H9 (cell line): ENCODE measurements at regions not wholly inside any gene's neighbourhood (a gene's known extent, or its start where the extent isn't known, plus 50 kb on each side); places are given as distances from the start of the nearest gene placed in this dataset.

Source experiments
- DNase-seq: peaks from one replicate; pipeline ENCODE4 v3.0.0-alpha.2; 2017
- H2AFZ ChIP-seq: one replicate; pipeline ENCODE4 v1.6.1; 2013; ENCODE audit warnings: mild to moderate bottlenecking, low read length, control low read depth, moderate library complexity
- H2AK5ac ChIP-seq: 2 replicates; pipeline ENCODE4 v1.6.1; 2013; ENCODE audit warnings: low read length, control low read depth, mixed read lengths; ENCODE audit not compliant: insufficient read length
- H2BK120ac ChIP-seq: one replicate; pipeline ENCODE4 v1.6.1; 2013; ENCODE audit warnings: low read depth, mild to moderate bottlenecking, low read length, control low read depth, inconsistent platforms; ENCODE audit not compliant: poor library complexity, severe bottlenecking
- H2BK12ac ChIP-seq: 2 replicates; pipeline ENCODE4 v1.6.1; 2013; ENCODE audit warnings: low read length, control low read depth, mixed read lengths, low read depth; ENCODE audit not compliant: insufficient read length
- H2BK15ac ChIP-seq: 2 replicates; pipeline ENCODE4 v1.6.1; 2013; ENCODE audit warnings: low read depth, low read length, control low read depth
- H2BK20ac ChIP-seq: one replicate; pipeline ENCODE4 v1.6.1; 2013; ENCODE audit warnings: low read depth, mild to moderate bottlenecking, low read length, control low read depth, inconsistent platforms; ENCODE audit not compliant: poor library complexity, severe bottlenecking
- H2BK5ac ChIP-seq: 2 replicates; pipeline ENCODE4 v1.6.1; 2013; ENCODE audit warnings: low read length, control low read depth, mixed read lengths; ENCODE audit not compliant: insufficient read length
- H3K14ac ChIP-seq: 2 replicates; pipeline ENCODE4 v1.6.1; 2013; ENCODE audit warnings: low read length, control low read depth; ENCODE audit not compliant: insufficient read depth
- H3K18ac ChIP-seq: 2 replicates; pipeline ENCODE4 v1.6.1; 2013; ENCODE audit warnings: low read depth, mild to moderate bottlenecking, mixed read lengths, low read length, control low read depth; ENCODE audit not compliant: insufficient read length
- H3K23ac ChIP-seq: 2 replicates; pipeline ENCODE4 v1.6.1; 2013; ENCODE audit warnings: low read length, control low read depth, mixed read lengths, low read depth; ENCODE audit not compliant: insufficient read length
- H3K23me2 ChIP-seq: 2 replicates; pipeline ENCODE4 v1.6.1; 2013; ENCODE audit warnings: low read depth, mild to moderate bottlenecking, mixed read lengths, low read length, control low read depth; ENCODE audit not compliant: insufficient read length, poor library complexity, severe bottlenecking
- H3K27ac ChIP-seq: 2 replicates; pipeline ENCODE4 v1.5.1; 2013; ENCODE audit warnings: low read length, control low read depth, mixed read lengths, low read depth; ENCODE audit not compliant: insufficient read length
- H3K27me3 ChIP-seq: 2 replicates; pipeline ENCODE4 v1.6.1; 2013; ENCODE audit warnings: low read length, control low read depth, inconsistent platforms; ENCODE audit not compliant: insufficient read depth
- H3K4ac ChIP-seq: 2 replicates; pipeline ENCODE4 v1.6.1; 2013; ENCODE audit warnings: low read depth, mild to moderate bottlenecking, control low read depth, inconsistent platforms, low read length, moderate library complexity
- H3K4me1 ChIP-seq: 2 replicates; pipeline ENCODE4 v1.6.1; 2013; ENCODE audit warnings: low read length, control low read depth, inconsistent platforms; ENCODE audit not compliant: insufficient read depth
- H3K4me2 ChIP-seq: 2 replicates; pipeline ENCODE4 v1.6.1; 2013; ENCODE audit warnings: low read length, control low read depth, mixed read lengths; ENCODE audit not compliant: insufficient read length, insufficient read depth
- H3K56ac ChIP-seq: 2 replicates; pipeline ENCODE4 v1.6.1; 2013; ENCODE audit warnings: low read depth, mild to moderate bottlenecking, mixed read lengths, low read length, control low read depth; ENCODE audit not compliant: insufficient read length
- H3K79me1 ChIP-seq: 2 replicates; pipeline ENCODE4 v1.6.1; 2013; ENCODE audit warnings: low read depth, mild to moderate bottlenecking, moderate library complexity, low read length, control low read depth, inconsistent platforms; ENCODE audit not compliant: insufficient read depth, poor library complexity, severe bottlenecking
- H3K79me2 ChIP-seq: 2 replicates; pipeline ENCODE4 v1.6.1; 2013; ENCODE audit warnings: low read length, control low read depth, inconsistent platforms; ENCODE audit not compliant: insufficient read depth
- H3K9ac ChIP-seq: 2 replicates; pipeline ENCODE4 v1.6.1; 2013; ENCODE audit warnings: low read length, control low read depth, mixed read lengths; ENCODE audit not compliant: insufficient read length; ENCODE audit errors: extremely low read depth
- H3K9me3 ChIP-seq: one replicate; pipeline ENCODE4 v1.6.1; 2013; ENCODE audit warnings: low read depth, low read length, inconsistent platforms; ENCODE audit not compliant: control insufficient read depth
- H3T11ph ChIP-seq: one replicate; pipeline ENCODE4 v1.6.1; 2013; ENCODE audit warnings: mild to moderate bottlenecking, low read length, control low read depth, inconsistent platforms
- H4K20me1 ChIP-seq: one replicate; pipeline ENCODE4 v1.6.1; 2013; ENCODE audit not compliant: control insufficient read depth, insufficient read length, insufficient read depth
- H4K5ac ChIP-seq: 2 replicates; pipeline ENCODE4 v1.6.1; 2013; ENCODE audit warnings: low read depth, mild to moderate bottlenecking, mixed read lengths, low read length, control low read depth; ENCODE audit not compliant: insufficient read length
- H4K8ac ChIP-seq: replicated peaks from 2 replicates; pipeline ENCODE4 v1.6.1; 2013; ENCODE audit warnings: low read length, control low read depth, mixed read lengths, low read depth; ENCODE audit not compliant: insufficient read length
- H4K91ac ChIP-seq: 2 replicates; pipeline ENCODE4 v1.6.1; 2013; ENCODE audit warnings: low read depth, mild to moderate bottlenecking, moderate library complexity, mixed read lengths, low read length, control low read depth; ENCODE audit not compliant: insufficient read length
- H3K27ac Mint-ChIP-seq, 3 experiments: 2 replicates in 2 of 3; 3 replicates in 1 of 3; pipeline ENCODE4 v1.8.0; 2020 to 2021; ENCODE audit warnings: mixed read lengths in 3 of 3, mild to moderate bottlenecking in 1 of 3, moderate library complexity in 1 of 3
- H3K27me3 Mint-ChIP-seq: 2 replicates; pipeline ENCODE4 v1.8.0; 2021; ENCODE audit warnings: low read depth, mild to moderate bottlenecking, moderate library complexity, mixed read lengths
- H3K36me3 Mint-ChIP-seq, 3 experiments: 2 replicates in 2 of 3; 3 replicates in 1 of 3; pipeline ENCODE4 v1.8.0; 2020 to 2021; ENCODE audit warnings: low read depth in 3 of 3, mixed read lengths in 3 of 3; ENCODE audit not compliant: insufficient read depth in 1 of 3
- H3K4me1 Mint-ChIP-seq, 2 experiments: 2 replicates each; pipeline ENCODE4 v1.8.0; 2020; ENCODE audit warnings: mixed read lengths in 2 of 2
- H3K4me3 Mint-ChIP-seq, 2 experiments: 2 replicates in 1 of 2; 3 replicates in 1 of 2; pipeline ENCODE4 v1.8.0; 2020 to 2021; ENCODE audit warnings: mild to moderate bottlenecking in 2 of 2, mixed read lengths in 2 of 2, moderate library complexity in 1 of 2
- H3K9me3 Mint-ChIP-seq, 2 experiments: 2 replicates in 1 of 2; 3 replicates in 1 of 2; pipeline ENCODE4 v1.8.0; 2020; ENCODE audit warnings: mild to moderate bottlenecking in 2 of 2, mixed read lengths in 2 of 2, moderate library complexity in 1 of 2
- WGBS: extraction: QIAGEN DNeasy Blood & Tissue Kit; methylation state at CpG from one replicate; pipeline ENCODE4 v1.1.7; 2013; ENCODE audit warnings: missing lambda C conversion rate, low lambda C conversion rate, mixed read lengths; ENCODE audit not compliant: insufficient read length; ENCODE audit errors: extremely low coverage; 5-methylcytosine and 5-hydroxymethylcytosine counted together
- TF ChIP-seq, protein P1 (sequence below): fragments of 200-600 bp; sonication (generic); conservative IDR thresholded peaks from 3 replicates; pipeline ENCODE4 v1.8.0; 2021; ENCODE audit warnings: antibody characterized with exemption, mild to moderate bottlenecking

DNA sequence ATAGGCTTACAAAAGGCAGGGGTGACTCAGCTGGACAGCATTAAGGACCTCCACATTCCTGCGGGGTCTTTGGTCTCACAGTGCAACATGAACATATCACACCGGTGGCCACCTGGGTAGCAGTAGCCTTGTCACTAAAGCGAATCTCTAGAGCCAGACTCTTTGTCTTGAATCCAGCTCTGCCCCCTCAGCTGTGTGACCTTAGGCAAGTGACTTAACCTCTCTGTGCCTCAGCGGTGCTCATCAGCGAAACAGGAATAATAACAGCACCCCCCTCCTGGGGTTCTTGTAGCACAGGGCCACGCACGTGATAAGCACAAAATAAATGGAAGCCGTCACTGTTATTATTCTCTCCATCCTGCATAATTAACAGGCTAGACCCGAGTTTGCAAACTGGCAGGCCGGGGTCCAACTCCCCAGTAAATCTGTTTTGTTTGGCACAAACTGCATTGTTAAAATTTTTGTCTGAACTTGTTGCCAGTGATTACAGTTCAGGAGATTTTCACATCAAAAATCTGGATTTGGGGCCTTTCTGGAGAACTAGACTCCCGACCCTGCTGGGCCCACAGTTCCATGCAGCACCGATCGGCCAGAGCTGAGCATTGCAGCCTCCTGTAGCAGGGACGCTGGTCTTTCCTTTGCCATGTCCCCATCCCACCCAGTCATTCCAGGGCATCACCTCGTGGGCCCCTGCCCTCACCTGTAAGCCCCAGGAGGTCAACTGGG, 174.8 kb downstream of the PHETA1 start:
- Histone ChIP-seq H3K4me2 (no peak overlapping the region), H3K56ac (no peak overlapping the region), H3K23me2 (no peaks in the 10 kb centered on the region), H3K27ac (no peak overlapping the region), H2AK5ac (no peak overlapping the region), H4K5ac (no peak overlapping the region), H3K4ac (no peak overlapping the region), H4K91ac (no peak overlapping the region), H3T11ph (no peak overlapping the region), H3K27me3 (no peaks in the 10 kb centered on the region), H2BK15ac (no peak overlapping the region), H3K9me3 (no peaks in the 10 kb centered on the region), H3K4me1 (no peaks in the 10 kb centered on the region), H2BK120ac (no peak overlapping the region), H4K8ac (no peak overlapping the region), H3K23ac (no peak overlapping the region), H4K20me1 (no peaks in the 10 kb centered on the region), H3K14ac (no peak overlapping the region), H2BK12ac (no peak overlapping the region), H2BK5ac (no peak overlapping the region), H3K79me2 (no peaks in the 10 kb centered on the region), H3K79me1 (no peaks in the 10 kb centered on the region), H2BK20ac (no peak overlapping the region), H3K9ac (no peak overlapping the region), H3K18ac (peak overlapping the region; percentile 15), H2AFZ (no peak overlapping the region)
- whole genome bisulfite sequencing: no CpG with 5 or more reads among the region's 15 CpGs
- peaks cover 31 to 41% of the 10 kb centered on the region in 2 experiments for H3K4me1 Mint-ChIP-seq
- H3K27me3 Mint-ChIP-seq: peaks cover 2% of the 10 kb centered on the region
- H3K27ac Mint-ChIP-seq: peak overlapping the region in 1 of 3 experiments; percentile 25; a peak in 1 of 7 replicates
- no peak for DNase-seq
- TF ChIP-seq, protein P1, sequence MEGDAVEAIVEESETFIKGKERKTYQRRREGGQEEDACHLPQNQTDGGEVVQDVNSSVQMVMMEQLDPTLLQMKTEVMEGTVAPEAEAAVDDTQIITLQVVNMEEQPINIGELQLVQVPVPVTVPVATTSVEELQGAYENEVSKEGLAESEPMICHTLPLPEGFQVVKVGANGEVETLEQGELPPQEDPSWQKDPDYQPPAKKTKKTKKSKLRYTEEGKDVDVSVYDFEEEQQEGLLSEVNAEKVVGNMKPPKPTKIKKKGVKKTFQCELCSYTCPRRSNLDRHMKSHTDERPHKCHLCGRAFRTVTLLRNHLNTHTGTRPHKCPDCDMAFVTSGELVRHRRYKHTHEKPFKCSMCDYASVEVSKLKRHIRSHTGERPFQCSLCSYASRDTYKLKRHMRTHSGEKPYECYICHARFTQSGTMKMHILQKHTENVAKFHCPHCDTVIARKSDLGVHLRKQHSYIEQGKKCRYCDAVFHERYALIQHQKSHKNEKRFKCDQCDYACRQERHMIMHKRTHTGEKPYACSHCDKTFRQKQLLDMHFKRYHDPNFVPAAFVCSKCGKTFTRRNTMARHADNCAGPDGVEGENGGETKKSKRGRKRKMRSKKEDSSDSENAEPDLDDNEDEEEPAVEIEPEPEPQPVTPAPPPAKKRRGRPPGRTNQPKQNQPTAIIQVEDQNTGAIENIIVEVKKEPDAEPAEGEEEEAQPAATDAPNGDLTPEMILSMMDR: no peak
- no peaks in the 10 kb centered on the region for H3K36me3 Mint-ChIP-seq
- no peaks in the 10 kb centered on the region; a peak in 1 of 5 replicates for H3K9me3 Mint-ChIP-seq
- H3K4me3 Mint-ChIP-seq: no peak overlapping the region
